ENCODE measurements at regions not wholly inside any gene's neighbourhood (a gene's known extent, or its start where the extent isn't known, plus 50 kb on each side); places are given as distances from the start of the nearest gene placed in this dataset.

- TF ChIP-seq CTCF (conservative IDR thresholded peaks at IDR 0.05): no peak
- TF ChIP-seq EZH2 (IDR thresholded peaks at IDR 0.05; ENCODE audit: low read depth): no peak
Observed at GRCh38 chr12:118749646-118750045, 231.7 kb upstream of the SRRM4 start.

Measured in PC-9 (cell line).